ENCODE measurements at regions not wholly inside any gene's neighbourhood (a gene's known extent, or its start where the extent isn't known, plus 50 kb on each side); places are given as distances from the start of the nearest gene placed in this dataset.

- H3K9me3 ChIP-seq (ENCODE audit: control insufficient read depth, insufficient read depth, low read length) = peaks cover 4% of the 10 kb centered on the region
- no peaks in the 10 kb centered on the region for H3K27me3 ChIP-seq (ENCODE audit: control insufficient read depth, insufficient read depth, low read length)
- no CpG with 5 or more reads among the region's 1 CpG for WGBS (ENCODE audit: insufficient coverage)
- no peak overlapping the region for H3K27ac ChIP-seq (ENCODE audit: low read depth, low read length)
- H3K4me1 ChIP-seq (ENCODE audit: control insufficient read depth, insufficient read depth, low read length) = no peaks in the 10 kb centered on the region
- no peaks in the 10 kb centered on the region for H3K36me3 ChIP-seq (ENCODE audit: control insufficient read depth, insufficient read depth, low read length)
- no peak for DNase-seq (ENCODE audit: low read depth in 4 of 6, low spot score in 6 of 6)
- H3K4me3 ChIP-seq (ENCODE audit: low read depth, low read length) = no peak overlapping the region
Observed at GRCh38 chr11:81888391-81888790, 845.3 kb downstream of the FAM181B start.

GRCh38 chr11:81887671-81888070 is 846.0 kb downstream of the FAM181B start:
- no peak for DNase-seq (ENCODE audit: low read depth in 4 of 6, low spot score in 6 of 6)
- no peaks in the 10 kb centered on the region for H3K4me1 ChIP-seq (ENCODE audit: control insufficient read depth, insufficient read depth, low read length)
- H3K4me3 ChIP-seq (ENCODE audit: low read depth, low read length) = no peak overlapping the region
- no CpG with 5 or more reads among the region's 1 CpG for WGBS (ENCODE audit: insufficient coverage)
- no peaks in the 10 kb centered on the region for H3K36me3 ChIP-seq (ENCODE audit: control insufficient read depth, insufficient read depth, low read length)
- H3K27me3 ChIP-seq (ENCODE audit: control insufficient read depth, insufficient read depth, low read length) = no peaks in the 10 kb centered on the region
- no peak overlapping the region for H3K27ac ChIP-seq (ENCODE audit: low read depth, low read length)
- peaks cover 4% of the 10 kb centered on the region for H3K9me3 ChIP-seq (ENCODE audit: control insufficient read depth, insufficient read depth, low read length)

GRCh38 chr11:81886406-81887075 is 847.1 kb downstream of the FAM181B start:
- Histone ChIP-seq H3K27me3 (ENCODE audit: control insufficient read depth, insufficient read depth, low read length) (no peaks in the 10 kb centered on the region), H3K4me1 (ENCODE audit: control insufficient read depth, insufficient read depth, low read length) (no peaks in the 10 kb centered on the region), H3K27ac (ENCODE audit: low read depth, low read length) (no peak overlapping the region), H3K9me3 (ENCODE audit: control insufficient read depth, insufficient read depth, low read length) (peaks cover 3% of the 10 kb centered on the region), H3K36me3 (ENCODE audit: control insufficient read depth, insufficient read depth, low read length) (no peaks in the 10 kb centered on the region), H3K4me3 (ENCODE audit: low read depth, low read length) (no peak overlapping the region)
- WGBS (ENCODE audit: insufficient coverage) = 60% methylated on average over 1 of the region's 2 CpGs
- DNase-seq (ENCODE audit: low read depth in 4 of 6, low spot score in 6 of 6) = no peak

DNA sequence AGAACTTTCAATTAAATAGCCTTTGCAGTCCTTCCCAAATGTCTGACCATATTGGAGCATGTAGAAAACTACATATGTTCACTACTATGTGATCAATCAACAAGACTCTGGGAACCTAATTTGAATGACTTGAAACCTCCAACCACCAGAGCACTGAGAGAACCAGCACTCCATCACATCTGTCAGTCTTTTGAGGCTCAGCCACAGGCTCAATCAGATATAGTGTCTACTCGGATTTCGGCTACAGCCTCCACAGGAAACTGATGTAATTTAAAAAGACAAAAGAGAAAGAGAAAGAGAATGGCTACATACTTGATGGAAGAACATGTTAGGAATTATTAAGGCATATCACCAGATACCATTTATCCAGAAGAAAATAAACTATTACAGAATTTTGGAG is 859.0 kb downstream of the FAM181B start:
- no peak for DNase-seq (ENCODE audit: low read depth in 4 of 6, low spot score in 6 of 6)

GRCh38 chr11:81870815-81871214 is 862.8 kb downstream of the FAM181B start:
- 100% methylated on average over 1 of the region's 2 CpGs for WGBS (ENCODE audit: insufficient coverage)
- no peak overlapping the region for H3K4me3 ChIP-seq (ENCODE audit: low read depth, low read length)
- H3K4me1 ChIP-seq (ENCODE audit: control insufficient read depth, insufficient read depth, low read length) = no peaks in the 10 kb centered on the region
- no peak for DNase-seq (ENCODE audit: low read depth in 4 of 6, low spot score in 6 of 6)
- no peaks in the 10 kb centered on the region for H3K36me3 ChIP-seq (ENCODE audit: control insufficient read depth, insufficient read depth, low read length)
- H3K9me3 ChIP-seq (ENCODE audit: control insufficient read depth, insufficient read depth, low read length) = no peaks in the 10 kb centered on the region
- no peak overlapping the region for H3K27ac ChIP-seq (ENCODE audit: low read depth, low read length)
- H3K27me3 ChIP-seq (ENCODE audit: control insufficient read depth, insufficient read depth, low read length) = no peaks in the 10 kb centered on the region

More for the DNA sequence above, 859.0 kb downstream of the FAM181B start:
- no CpG with 5 or more reads among the region's 2 CpGs for whole genome bisulfite sequencing (ENCODE audit: insufficient coverage)
- H3K4me1 ChIP-seq (ENCODE audit: control insufficient read depth, insufficient read depth, low read length) = no peaks in the 10 kb centered on the region
- H3K36me3 ChIP-seq (ENCODE audit: control insufficient read depth, insufficient read depth, low read length) = no peaks in the 10 kb centered on the region
- H3K27me3 ChIP-seq (ENCODE audit: control insufficient read depth, insufficient read depth, low read length) = no peaks in the 10 kb centered on the region
- no peak overlapping the region for H3K4me3 ChIP-seq (ENCODE audit: low read depth, low read length)
- no peaks in the 10 kb centered on the region for H3K9me3 ChIP-seq (ENCODE audit: control insufficient read depth, insufficient read depth, low read length)
- no peak overlapping the region for H3K27ac ChIP-seq (ENCODE audit: low read depth, low read length)

DNA sequence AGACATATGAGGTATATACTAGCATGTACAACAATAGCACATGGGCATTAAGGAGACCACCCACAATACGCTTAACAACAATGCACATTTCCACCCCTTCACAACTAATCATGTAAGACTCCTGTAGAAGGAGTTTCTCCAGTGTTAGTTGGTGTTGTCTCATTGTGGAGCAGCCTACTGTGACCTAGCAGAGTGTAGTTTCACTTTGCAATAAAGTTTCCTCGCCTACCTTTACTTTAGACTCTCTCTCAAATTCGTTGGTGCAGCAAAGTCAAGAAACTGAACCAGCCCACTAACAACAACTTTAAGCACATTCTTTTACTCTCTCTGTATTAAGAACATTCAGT is 863.6 kb downstream of the FAM181B start:
- Histone ChIP-seq H3K36me3 (ENCODE audit: control insufficient read depth, insufficient read depth, low read length) (no peaks in the 10 kb centered on the region), H3K27me3 (ENCODE audit: control insufficient read depth, insufficient read depth, low read length) (no peaks in the 10 kb centered on the region), H3K4me1 (ENCODE audit: control insufficient read depth, insufficient read depth, low read length) (no peaks in the 10 kb centered on the region), H3K27ac (ENCODE audit: low read depth, low read length) (no peak overlapping the region), H3K9me3 (ENCODE audit: control insufficient read depth, insufficient read depth, low read length) (no peaks in the 10 kb centered on the region), H3K4me3 (ENCODE audit: low read depth, low read length) (no peak overlapping the region)
- no CpG with 5 or more reads among the region's 3 CpGs for WGBS (ENCODE audit: insufficient coverage)
- DNase-seq (ENCODE audit: low read depth in 4 of 6, low spot score in 6 of 6) = no peak

- DNase-seq (ENCODE audit: low read depth in 4 of 6, low spot score in 6 of 6) = no peak
- no peaks in the 10 kb centered on the region for H3K27me3 ChIP-seq (ENCODE audit: control insufficient read depth, insufficient read depth, low read length)
- no peak overlapping the region for H3K27ac ChIP-seq (ENCODE audit: low read depth, low read length)
- H3K36me3 ChIP-seq (ENCODE audit: control insufficient read depth, insufficient read depth, low read length) = no peaks in the 10 kb centered on the region
- no peaks in the 10 kb centered on the region for H3K9me3 ChIP-seq (ENCODE audit: control insufficient read depth, insufficient read depth, low read length)
- no peaks in the 10 kb centered on the region for H3K4me1 ChIP-seq (ENCODE audit: control insufficient read depth, insufficient read depth, low read length)
- H3K4me3 ChIP-seq (ENCODE audit: low read depth, low read length) = no peak overlapping the region
- WGBS (ENCODE audit: insufficient coverage) = 80% methylated on average over 1 of the region's 1 CpG
Observed at GRCh38 chr11:81869351-81870065, 864.2 kb downstream of the FAM181B start.

GRCh38 chr11:81866896-81867295 is 866.8 kb downstream of the FAM181B start:
- H3K27ac ChIP-seq (ENCODE audit: low read depth, low read length) = no peak overlapping the region
- H3K4me3 ChIP-seq (ENCODE audit: low read depth, low read length) = no peak overlapping the region
- WGBS (ENCODE audit: insufficient coverage) = no CpG with 5 or more reads among the region's 2 CpGs
- H3K27me3 ChIP-seq (ENCODE audit: control insufficient read depth, insufficient read depth, low read length) = no peaks in the 10 kb centered on the region
- no peaks in the 10 kb centered on the region for H3K4me1 ChIP-seq (ENCODE audit: control insufficient read depth, insufficient read depth, low read length)
- no peaks in the 10 kb centered on the region for H3K36me3 ChIP-seq (ENCODE audit: control insufficient read depth, insufficient read depth, low read length)
- peak in 1 of 6 donors; percentile 27 for DNase-seq (ENCODE audit: low read depth in 4 of 6, low spot score in 6 of 6)
- no peaks in the 10 kb centered on the region for H3K9me3 ChIP-seq (ENCODE audit: control insufficient read depth, insufficient read depth, low read length)

DNA sequence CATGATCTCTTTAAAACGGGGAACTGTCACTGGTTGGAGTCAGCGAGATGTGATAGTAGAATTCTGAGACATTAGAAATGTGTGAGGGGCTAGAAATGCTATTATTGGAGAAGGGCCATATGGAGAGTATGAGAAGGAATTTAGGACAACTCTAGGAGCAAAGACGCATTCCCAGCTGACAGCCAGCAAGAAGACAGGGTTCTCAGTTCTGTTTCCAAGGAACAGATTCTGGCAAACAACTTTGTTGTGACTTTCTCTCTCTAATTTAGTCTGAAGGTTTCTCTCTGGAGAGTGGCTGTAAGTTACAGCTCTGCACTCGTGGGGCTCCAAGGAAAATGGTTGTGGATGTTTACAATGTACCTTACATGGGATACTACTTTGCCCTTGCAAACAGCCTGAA is 876.3 kb downstream of the FAM181B start:
- no peaks in the 10 kb centered on the region for H3K27me3 ChIP-seq (ENCODE audit: control insufficient read depth, insufficient read depth, low read length)
- no peaks in the 10 kb centered on the region for H3K4me1 ChIP-seq (ENCODE audit: control insufficient read depth, insufficient read depth, low read length)
- no peaks in the 10 kb centered on the region for H3K36me3 ChIP-seq (ENCODE audit: control insufficient read depth, insufficient read depth, low read length)
- H3K9me3 ChIP-seq (ENCODE audit: control insufficient read depth, insufficient read depth, low read length) = no peaks in the 10 kb centered on the region
- no peak overlapping the region for H3K27ac ChIP-seq (ENCODE audit: low read depth, low read length)
- 67% methylated on average over 3 of the region's 4 CpGs for WGBS (ENCODE audit: insufficient coverage)
- peak in 1 of 6 donors; percentile 75 for DNase-seq (ENCODE audit: low read depth in 4 of 6, low spot score in 6 of 6)
- no peak overlapping the region for H3K4me3 ChIP-seq (ENCODE audit: low read depth, low read length)

DNA sequence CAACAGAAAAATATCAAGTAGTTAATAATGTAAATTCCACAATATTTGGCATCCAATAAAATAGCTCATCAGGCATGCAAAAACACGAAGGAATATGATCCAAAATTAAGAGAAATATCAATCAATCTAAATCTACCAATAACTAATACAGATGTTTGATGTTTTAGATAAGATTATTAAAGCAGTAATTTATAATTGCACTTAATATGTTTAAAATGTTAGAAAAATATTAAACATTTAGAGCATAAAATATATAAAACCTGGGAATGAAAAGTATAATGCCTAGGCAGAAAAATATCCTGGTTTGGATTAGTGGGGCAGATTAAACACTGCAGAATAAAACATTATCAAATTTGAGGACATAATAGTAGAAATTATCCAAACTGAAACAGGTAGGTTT is 879.9 kb downstream of the FAM181B start:
- no peak overlapping the region for H3K27ac ChIP-seq (ENCODE audit: low read depth, low read length)
- no peak overlapping the region for H3K4me3 ChIP-seq (ENCODE audit: low read depth, low read length)
- DNase-seq (ENCODE audit: low read depth in 4 of 6, low spot score in 6 of 6) = no peak

More for the DNA sequence above, 879.9 kb downstream of the FAM181B start:
- H3K4me1 ChIP-seq (ENCODE audit: control insufficient read depth, insufficient read depth, low read length) = no peaks in the 10 kb centered on the region
- no CpG with 5 or more reads among the region's 1 CpG for WGBS (ENCODE audit: insufficient coverage)
- H3K9me3 ChIP-seq (ENCODE audit: control insufficient read depth, insufficient read depth, low read length) = no peaks in the 10 kb centered on the region
- no peaks in the 10 kb centered on the region for H3K27me3 ChIP-seq (ENCODE audit: control insufficient read depth, insufficient read depth, low read length)
- H3K36me3 ChIP-seq (ENCODE audit: control insufficient read depth, insufficient read depth, low read length) = no peaks in the 10 kb centered on the region

Data from spinal cord (tissue), 9 donors.